ENCODE measurements at regions not wholly inside any gene's neighbourhood (a gene's known extent, or its start where the extent isn't known, plus 50 kb on each side); places are given as distances from the start of the nearest gene placed in this dataset.

DNA sequence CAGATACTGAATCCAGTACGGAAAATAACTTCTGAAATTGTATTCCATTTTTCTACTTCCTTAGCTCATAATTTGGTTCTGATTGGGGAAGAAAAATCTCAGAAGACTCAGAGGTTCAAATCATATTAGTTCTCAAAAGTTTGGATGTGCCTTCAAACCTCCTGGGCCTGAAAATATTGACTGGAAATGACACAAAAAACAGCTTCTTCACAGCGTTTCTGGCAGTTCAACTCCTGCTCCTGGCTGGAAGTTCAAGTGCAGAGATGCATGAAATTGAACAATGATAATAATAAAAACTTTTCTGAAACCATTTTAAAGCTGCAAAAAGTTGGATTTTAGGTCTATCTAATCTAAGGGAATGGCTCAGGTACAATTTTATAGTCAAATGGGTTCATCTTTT is 1459.9 kb upstream of the CELF4 start:
- TF ChIP-seq, protein P1, sequence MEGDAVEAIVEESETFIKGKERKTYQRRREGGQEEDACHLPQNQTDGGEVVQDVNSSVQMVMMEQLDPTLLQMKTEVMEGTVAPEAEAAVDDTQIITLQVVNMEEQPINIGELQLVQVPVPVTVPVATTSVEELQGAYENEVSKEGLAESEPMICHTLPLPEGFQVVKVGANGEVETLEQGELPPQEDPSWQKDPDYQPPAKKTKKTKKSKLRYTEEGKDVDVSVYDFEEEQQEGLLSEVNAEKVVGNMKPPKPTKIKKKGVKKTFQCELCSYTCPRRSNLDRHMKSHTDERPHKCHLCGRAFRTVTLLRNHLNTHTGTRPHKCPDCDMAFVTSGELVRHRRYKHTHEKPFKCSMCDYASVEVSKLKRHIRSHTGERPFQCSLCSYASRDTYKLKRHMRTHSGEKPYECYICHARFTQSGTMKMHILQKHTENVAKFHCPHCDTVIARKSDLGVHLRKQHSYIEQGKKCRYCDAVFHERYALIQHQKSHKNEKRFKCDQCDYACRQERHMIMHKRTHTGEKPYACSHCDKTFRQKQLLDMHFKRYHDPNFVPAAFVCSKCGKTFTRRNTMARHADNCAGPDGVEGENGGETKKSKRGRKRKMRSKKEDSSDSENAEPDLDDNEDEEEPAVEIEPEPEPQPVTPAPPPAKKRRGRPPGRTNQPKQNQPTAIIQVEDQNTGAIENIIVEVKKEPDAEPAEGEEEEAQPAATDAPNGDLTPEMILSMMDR (conservative IDR thresholded peaks at IDR 0.05 in 1 of 2, IDR thresholded peaks at IDR 0.05 in 1 of 2; ENCODE audit: extremely low read depth in 1 of 2, insufficient read depth in 1 of 2, low read depth in 1 of 2, low read length in 2 of 2) = no peak
- no peak for TF ChIP-seq EZH2 (IDR thresholded peaks at IDR 0.05; ENCODE audit: borderline replicate concordance, low read length)
